Transverse colon (tissue), 4 donors: ENCODE measurements at regions not wholly inside any gene's neighbourhood (a gene's known extent, or its start where the extent isn't known, plus 50 kb on each side); places are given as distances from the start of the nearest gene placed in this dataset.

Experiments used
- DNase-seq: peaks from one replicate; pipeline ENCODE4 v3.0.0-alpha.2; 2019
- H3K27ac ChIP-seq, 4 donors: fragments of 200-600 bp; sonication (generic); 2 replicates each; pipeline ENCODE4 v1.5.1; 2016 to 2018; ENCODE audit warnings: inconsistent platforms in 4 of 4
- H3K27me3 ChIP-seq: fragments of 200-600 bp; sonication (generic); 2 replicates; pipeline ENCODE4 v1.5.1; 2017; ENCODE audit warnings: inconsistent platforms
- H3K36me3 ChIP-seq, 4 donors: fragments of 200-600 bp; sonication (generic); 2 replicates each; pipeline ENCODE4 v1.5.1; 2017 to 2019; ENCODE audit warnings: inconsistent platforms in 4 of 4
- H3K4me1 ChIP-seq, 4 donors: fragments of 200-600 bp; sonication (generic); 2 replicates each; pipeline ENCODE4 v1.5.1; 2017 to 2020; ENCODE audit warnings: inconsistent platforms in 4 of 4
- H3K4me3 ChIP-seq, 4 donors: fragments of 200-600 bp; sonication (generic); 1 replicate in 1 of 4; 2 replicates in 3 of 4; pipeline versions ENCODE4 v1.5.1 to v1.6.1; 2017 to 2019; ENCODE audit warnings: inconsistent platforms in 4 of 4
- H3K9me3 ChIP-seq, 2 donors: fragments of 200-600 bp; sonication (generic); 2 replicates each; pipeline ENCODE4 v1.5.1; 2017 to 2019; ENCODE audit warnings: inconsistent platforms in 2 of 2
- CTCF ChIP-seq, 5 experiments: fragments of 200-600 bp in 3 of 5; fragments of 450-650 bp in 2 of 5; sonication (generic) in 3 of 5; IDR thresholded peaks; 1 replicate in 2 of 5; 2 replicates in 3 of 5; pipeline ENCODE4 v1.5.1; 2016 to 2017; ENCODE audit warnings: antibody characterized with exemption in 5 of 5, inconsistent platforms in 3 of 5, mild to moderate bottlenecking in 2 of 5, moderate library complexity in 1 of 5
- EP300 ChIP-seq: sonication (generic); formaldehyde crosslinking; IDR thresholded peaks from one replicate; pipeline ENCODE4 v1.6.1; 2017; ENCODE audit warnings: antibody characterized with exemption, low read depth
- POLR2A ChIP-seq: fragments of 450-650 bp; IDR thresholded peaks from one replicate; pipeline ENCODE4 v1.6.1; 2016; ENCODE audit warnings: antibody characterized with exemption, mild to moderate bottlenecking, moderate library complexity
- POLR2AphosphoS5 ChIP-seq, 3 donors: sonication (generic); formaldehyde crosslinking; IDR thresholded peaks; one replicate each; pipeline ENCODE4 v1.6.1; 2016; ENCODE audit warnings: antibody characterized with exemption in 3 of 3
- WGBS, 2 donors: methylation state at CpG; one replicate each; pipeline ENCODE4 v1.1.5; 2018; ENCODE audit warnings: low coverage in 1 of 2; 5-methylcytosine and 5-hydroxymethylcytosine counted together
- in situ Hi-C, 4 donors: fragments of 200-750 bp; cut with MboI; loops; one replicate each; pipeline versions ENCODE4 v1.15.0 to v1.15.1; 2017; ENCODE audit warnings: low sequenced_read_pairs in 3 of 4, low pct_ligation_motif_present in 1 of 4, low pct_unique_long_range_greater_than_20kb in 1 of 4
- intact Hi-C: fragments of 100-400 bp; cut with DNase I; formaldehyde crosslinking; loops from one replicate; pipeline ENCODE4 v1.15.1; 2023; ENCODE audit warnings: low total_unique reads

GRCh38 chr9:109912082-109912582 lies 132.1 kb downstream of the PALM2AKAP2 start:
- in situ Hi-C loops = no loop called here
- no peak for DNase-seq
- Histone ChIP-seq H3K27ac (peak overlapping the region; percentile 35 to 70 (median 62)), H3K4me3 (no peak overlapping the region), H3K9me3 (no peaks in the 10 kb centered on the region), H3K36me3 (no peaks in the 10 kb centered on the region), H3K27me3 (no peaks in the 10 kb centered on the region), H3K4me1 (peaks cover 9 to 59% (median 28%) of the 10 kb centered on the region in 4 donors)
- intact Hi-C loops = no loop called here
- TF ChIP-seq POLR2AphosphoS5 (IDR thresholded peaks at IDR 0.05) (peak in 2 of 3 donors; percentile 13 to 21), POLR2A (no peak)
- 62 to 81% methylated on average over 4 of the region's 4 CpGs for WGBS, 2 donors

- in situ Hi-C loops (no loop called here), intact Hi-C loops (no loop called here)
- 53 to 71% methylated on average over 6 to 7 of the region's 7 CpGs for WGBS, 2 donors
- H3K4me3 ChIP-seq = no peak overlapping the region
- no peaks in the 10 kb centered on the region for H3K9me3 ChIP-seq
- H3K27me3 ChIP-seq = no peaks in the 10 kb centered on the region
- peaks cover 6 to 59% (median 28%) of the 10 kb centered on the region in 4 donors for H3K4me1 ChIP-seq
- DNase-seq = no peak
- no peak for TF ChIP-seq POLR2AphosphoS5 (IDR thresholded peaks at IDR 0.05)
- peak overlapping the region; percentile 35 to 70 (median 55) for H3K27ac ChIP-seq
- no peaks in the 10 kb centered on the region for H3K36me3 ChIP-seq
Observed at GRCh38 chr9:109912726-109913460, 132.9 kb downstream of the PALM2AKAP2 start.

- H3K4me1 ChIP-seq = peaks cover 8 to 59% (median 29%) of the 10 kb centered on the region in 4 donors
- in situ Hi-C loops (no loop called here), intact Hi-C loops (no loop called here)
- WGBS, 2 donors = 60 to 64% methylated on average over 1 to 2 of the region's 2 CpGs
- no peaks in the 10 kb centered on the region for H3K9me3 ChIP-seq
- H3K4me3 ChIP-seq = no peak overlapping the region
- no peak for DNase-seq
- no peaks in the 10 kb centered on the region for H3K27me3 ChIP-seq
- no peak for TF ChIP-seq EP300
- H3K36me3 ChIP-seq = no peaks in the 10 kb centered on the region
- H3K27ac ChIP-seq = peak overlapping the region; percentile 35 to 70 (median 55)
Observed at GRCh38 chr9:109913461-109913810, 133.4 kb downstream of the PALM2AKAP2 start.

- 85 to 96% methylated on average over 4 of the region's 4 CpGs for WGBS, 2 donors
- intact Hi-C loops = no loop called here
- Histone ChIP-seq H3K36me3 (no peaks in the 10 kb centered on the region), H3K9me3 (no peaks in the 10 kb centered on the region), H3K4me1 (peaks cover 8 to 66% (median 37%) of the 10 kb centered on the region in 4 donors), H3K27me3 (no peaks in the 10 kb centered on the region), H3K27ac (peak overlapping the region in 2 of 4 donors; percentile 26 to 34), H3K4me3 (no peak overlapping the region)
- in situ Hi-C loops = no loop called here
- peak; percentile 22 for DNase-seq
- TF ChIP-seq EP300 = no peak
- TF ChIP-seq POLR2AphosphoS5 (IDR thresholded peaks at IDR 0.05) = no peak
- no peak for TF ChIP-seq POLR2A
- no peak for TF ChIP-seq CTCF (IDR thresholded peaks at IDR 0.05)
Observed at GRCh38 chr9:109914280-109915027, 134.5 kb downstream of the PALM2AKAP2 start.

GRCh38 chr9:109916316-109916715 lies 136.3 kb downstream of the PALM2AKAP2 start:
- H3K4me1 ChIP-seq = peaks cover 8 to 56% (median 30%) of the 10 kb centered on the region in 4 donors
- in situ Hi-C loops (no loop called here), intact Hi-C loops (no loop called here)
- no peaks in the 10 kb centered on the region for H3K9me3 ChIP-seq
- no peaks in the 10 kb centered on the region for H3K27me3 ChIP-seq
- TF ChIP-seq POLR2A (no peak), EP300 (no peak), POLR2AphosphoS5 (IDR thresholded peaks at IDR 0.05) (no peak), CTCF (IDR thresholded peaks at IDR 0.05) (no peak)
- H3K4me3 ChIP-seq = no peak overlapping the region
- H3K36me3 ChIP-seq = no peaks in the 10 kb centered on the region
- no peak for DNase-seq
- no peak overlapping the region for H3K27ac ChIP-seq
- WGBS, 2 donors = 95 to 100% methylated on average over 2 to 6 of the region's 6 CpGs
